ENCODE measurements at regions not wholly inside any gene's neighbourhood (a gene's known extent, or its start where the extent isn't known, plus 50 kb on each side); places are given as distances from the start of the nearest gene placed in this dataset.

DNA sequence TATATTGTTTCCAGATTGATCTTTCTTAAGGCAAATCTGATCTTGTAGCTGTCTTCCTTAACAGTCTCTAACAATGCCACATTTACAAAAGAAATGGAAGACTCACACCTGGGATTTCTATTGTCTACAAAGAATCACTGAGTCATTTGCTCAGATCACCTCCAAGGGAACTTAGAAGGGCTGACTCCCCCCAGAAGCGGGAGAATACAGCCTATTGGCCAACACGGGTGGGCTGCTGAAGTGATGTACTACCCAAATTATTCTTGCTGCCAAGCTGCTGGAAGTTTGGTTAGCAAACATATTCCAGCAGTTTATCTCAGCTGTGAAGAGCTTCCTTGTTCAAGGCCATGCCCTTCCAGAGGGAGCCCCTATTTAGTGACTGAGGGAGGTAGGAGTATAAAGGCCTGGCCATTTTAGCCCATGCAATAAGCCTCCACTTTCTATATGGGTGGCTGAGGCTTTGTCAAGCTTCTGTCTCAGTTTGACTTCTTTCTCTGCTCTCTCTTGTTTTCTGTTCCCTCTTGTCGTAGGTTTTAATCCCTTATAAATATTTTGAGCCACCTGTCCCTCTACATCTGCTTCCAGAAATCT is 379.4 kb downstream of the PRR16 start:
- ChIA-PET CTCF (no interaction called here), POLR2A (no interaction called here)
- no peak overlapping the region for H3K4me3 Mint-ChIP-seq
- no peaks in the 10 kb centered on the region for H3K9me3 Mint-ChIP-seq
- no peak for DNase-seq
- no peaks in the 10 kb centered on the region for H3K27me3 Mint-ChIP-seq
- H3K36me3 Mint-ChIP-seq (ENCODE audit: low read depth), result no peaks in the 10 kb centered on the region
- no peaks in the 10 kb centered on the region for H3K4me1 Mint-ChIP-seq
- H3K27ac Mint-ChIP-seq, result no peak overlapping the region

DNA sequence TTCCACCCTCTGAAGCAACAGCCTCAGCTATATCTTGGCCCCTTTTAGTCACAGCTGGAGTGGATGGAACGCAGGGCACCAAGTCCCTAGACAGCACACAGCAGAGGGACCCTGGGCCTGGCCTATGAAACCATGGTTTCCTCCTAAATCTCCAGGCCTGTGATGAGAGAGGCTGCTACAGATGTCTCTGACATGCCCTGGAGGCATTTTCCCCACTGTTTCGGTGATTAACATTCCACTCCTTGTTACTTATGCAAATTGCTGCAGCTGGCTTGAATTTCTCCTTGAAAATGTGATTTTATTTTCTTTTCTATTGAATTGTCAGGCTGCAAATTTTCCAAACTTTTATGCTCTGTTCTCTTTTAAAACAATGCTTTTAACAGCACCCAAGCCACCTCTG is 384.8 kb downstream of the PRR16 start:
- ChIA-PET POLR2A (no interaction called here), CTCF (no interaction called here)
- no peak overlapping the region for H3K4me3 Mint-ChIP-seq
- H3K9me3 Mint-ChIP-seq, result peaks cover 2% of the 10 kb centered on the region
- H3K27me3 Mint-ChIP-seq, result no peaks in the 10 kb centered on the region
- DNase-seq, result no peak
- H3K36me3 Mint-ChIP-seq (ENCODE audit: low read depth), result no peaks in the 10 kb centered on the region
- no peak overlapping the region for H3K27ac Mint-ChIP-seq
- H3K4me1 Mint-ChIP-seq, result no peaks in the 10 kb centered on the region

DNA sequence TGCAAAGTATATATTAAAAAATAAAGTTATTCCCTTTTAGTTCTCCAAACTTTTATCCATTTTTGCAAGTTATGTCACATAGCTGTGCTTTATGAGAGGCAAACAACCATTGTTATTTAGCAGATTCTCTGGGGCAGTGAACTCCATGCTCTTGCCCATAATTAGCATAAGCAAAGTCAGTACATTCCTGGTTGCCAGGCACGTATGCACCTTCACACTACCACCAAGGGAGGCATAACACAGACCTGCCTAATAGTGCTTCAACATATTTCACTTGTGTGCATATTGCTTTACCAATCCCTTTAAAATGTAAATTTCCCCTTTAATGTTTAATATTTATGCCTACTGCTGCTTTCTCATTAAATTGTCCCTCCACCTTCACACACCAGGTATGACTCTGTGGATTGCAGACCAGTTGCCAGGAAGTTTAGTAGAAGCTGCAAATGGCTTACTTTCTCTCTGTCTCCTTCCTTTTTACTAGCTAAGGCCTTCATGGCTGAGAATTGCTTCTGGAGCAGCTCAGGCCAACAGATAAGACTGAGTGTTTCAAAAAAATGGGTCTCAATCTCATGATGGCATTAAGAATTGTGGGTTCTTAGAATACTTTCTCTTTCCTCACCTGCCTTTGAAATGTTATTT is 388.2 kb downstream of the PRR16 start:
- H3K27ac Mint-ChIP-seq, result no peak overlapping the region
- CTCF ChIA-PET, result no interaction called here

DNA sequence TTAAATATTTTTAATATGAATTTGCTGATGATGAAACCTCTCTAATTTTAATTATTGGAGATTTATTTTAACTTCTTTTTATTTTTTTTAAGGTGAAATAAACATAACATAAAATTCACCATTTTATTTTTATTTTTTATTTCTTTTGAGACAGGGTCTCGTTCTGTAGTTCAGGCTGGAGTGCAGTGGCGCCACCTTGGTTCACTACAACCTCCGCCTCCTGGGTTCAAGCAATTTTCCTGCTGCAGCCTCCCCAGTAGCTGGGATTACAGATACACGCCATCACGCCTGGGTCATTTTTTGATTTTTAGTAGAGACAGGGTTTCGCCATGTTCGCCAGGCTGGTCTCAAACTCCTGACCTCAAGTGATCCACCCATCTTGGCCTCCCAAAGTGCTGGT is 402.9 kb downstream of the PRR16 start:
- no peak overlapping the region for H3K4me3 Mint-ChIP-seq
- H3K27ac Mint-ChIP-seq, result no peak overlapping the region
- ChIA-PET CTCF (no interaction called here), POLR2A (no interaction called here)
- no peaks in the 10 kb centered on the region for H3K36me3 Mint-ChIP-seq (ENCODE audit: low read depth)
- H3K4me1 Mint-ChIP-seq, result no peaks in the 10 kb centered on the region
- no peak for DNase-seq
- H3K9me3 Mint-ChIP-seq, result no peaks in the 10 kb centered on the region
- H3K27me3 Mint-ChIP-seq, result no peaks in the 10 kb centered on the region

More for the DNA sequence above, 388.2 kb downstream of the PRR16 start:
- no peak overlapping the region for H3K4me3 Mint-ChIP-seq
- H3K36me3 Mint-ChIP-seq (ENCODE audit: low read depth), result no peaks in the 10 kb centered on the region
- peaks cover 4% of the 10 kb centered on the region for H3K9me3 Mint-ChIP-seq
- H3K27me3 Mint-ChIP-seq, result no peaks in the 10 kb centered on the region
- no peaks in the 10 kb centered on the region for H3K4me1 Mint-ChIP-seq
- no peak for DNase-seq
- POLR2A ChIA-PET, result no interaction called here

DNA sequence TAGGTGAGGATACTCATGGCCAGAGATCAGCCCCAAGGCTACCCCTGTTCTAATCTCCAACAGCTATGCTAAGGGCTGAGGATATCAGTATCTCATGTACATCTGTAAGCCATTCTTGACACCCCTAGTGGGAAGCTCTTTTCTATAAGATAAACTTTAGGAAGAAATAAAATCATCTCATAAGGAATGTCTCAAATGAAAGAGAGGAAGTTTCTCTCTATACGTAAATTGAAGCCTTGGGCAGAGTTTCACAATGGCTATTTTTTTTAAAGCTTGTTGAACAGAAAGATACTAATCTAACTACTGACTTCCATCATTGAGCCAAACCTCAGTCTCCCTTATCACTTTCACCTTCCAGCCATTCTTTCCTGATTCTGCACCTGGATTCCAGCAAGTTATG is 405.7 kb downstream of the PRR16 start:
- Mint-ChIP-seq H3K36me3 (ENCODE audit: low read depth) (no peaks in the 10 kb centered on the region), H3K27ac (no peak overlapping the region), H3K4me3 (no peak overlapping the region), H3K9me3 (no peaks in the 10 kb centered on the region), H3K4me1 (no peaks in the 10 kb centered on the region), H3K27me3 (no peaks in the 10 kb centered on the region)
- ChIA-PET CTCF (no interaction called here), POLR2A (no interaction called here)
- DNase-seq, result no peak

DNA sequence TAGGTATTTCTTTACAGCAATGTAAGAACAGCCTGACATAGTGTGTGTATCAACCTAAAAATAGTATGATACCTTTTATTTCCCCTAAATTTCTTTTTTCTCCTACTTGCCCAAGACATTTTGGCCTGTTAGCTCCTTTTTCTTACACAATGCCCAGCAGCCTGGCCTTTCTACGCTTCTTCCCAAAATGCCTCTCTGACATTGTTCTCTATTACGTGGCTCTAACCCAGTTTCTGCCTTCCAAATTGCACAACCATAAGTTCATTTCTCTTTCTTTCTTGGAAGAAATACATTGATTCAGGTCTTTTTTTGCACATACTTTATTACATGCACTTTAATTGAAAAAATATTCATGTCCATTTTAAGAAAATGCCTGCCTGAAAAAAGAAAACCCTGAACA is 408.2 kb downstream of the PRR16 start:
- H3K9me3 Mint-ChIP-seq, result no peaks in the 10 kb centered on the region
- H3K4me1 Mint-ChIP-seq, result no peaks in the 10 kb centered on the region
- CTCF ChIA-PET, result no interaction called here
- no peaks in the 10 kb centered on the region for H3K27me3 Mint-ChIP-seq
- H3K36me3 Mint-ChIP-seq (ENCODE audit: low read depth), result no peaks in the 10 kb centered on the region
- no peak for DNase-seq
- H3K4me3 Mint-ChIP-seq, result no peak overlapping the region
- no peak overlapping the region for H3K27ac Mint-ChIP-seq
- POLR2A ChIA-PET, result no interaction called here

DNA sequence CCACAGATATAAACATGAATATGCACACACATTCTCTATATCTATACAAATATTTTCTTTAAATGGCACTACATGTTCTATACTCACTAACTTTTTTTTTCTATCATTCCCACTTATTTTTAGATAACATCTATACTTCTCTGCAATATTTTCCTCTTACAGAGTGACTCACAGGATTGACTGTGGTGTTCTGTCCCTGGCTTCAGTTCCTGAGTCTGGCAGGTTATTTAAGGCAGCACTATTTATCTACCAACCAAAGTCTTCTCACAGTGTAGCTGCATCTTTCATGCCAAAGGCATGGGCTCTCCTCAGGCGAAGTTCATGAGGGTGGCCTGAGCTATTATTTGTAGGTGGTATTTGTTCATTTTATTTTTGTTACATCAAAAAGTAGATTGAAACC is 409.0 kb downstream of the PRR16 start:
- DNase-seq, result no peak
- Mint-ChIP-seq H3K9me3 (no peaks in the 10 kb centered on the region), H3K4me1 (no peaks in the 10 kb centered on the region), H3K27ac (no peak overlapping the region), H3K4me3 (no peak overlapping the region), H3K36me3 (ENCODE audit: low read depth) (no peaks in the 10 kb centered on the region), H3K27me3 (no peaks in the 10 kb centered on the region)
- ChIA-PET POLR2A (no interaction called here), CTCF (no interaction called here)

DNA sequence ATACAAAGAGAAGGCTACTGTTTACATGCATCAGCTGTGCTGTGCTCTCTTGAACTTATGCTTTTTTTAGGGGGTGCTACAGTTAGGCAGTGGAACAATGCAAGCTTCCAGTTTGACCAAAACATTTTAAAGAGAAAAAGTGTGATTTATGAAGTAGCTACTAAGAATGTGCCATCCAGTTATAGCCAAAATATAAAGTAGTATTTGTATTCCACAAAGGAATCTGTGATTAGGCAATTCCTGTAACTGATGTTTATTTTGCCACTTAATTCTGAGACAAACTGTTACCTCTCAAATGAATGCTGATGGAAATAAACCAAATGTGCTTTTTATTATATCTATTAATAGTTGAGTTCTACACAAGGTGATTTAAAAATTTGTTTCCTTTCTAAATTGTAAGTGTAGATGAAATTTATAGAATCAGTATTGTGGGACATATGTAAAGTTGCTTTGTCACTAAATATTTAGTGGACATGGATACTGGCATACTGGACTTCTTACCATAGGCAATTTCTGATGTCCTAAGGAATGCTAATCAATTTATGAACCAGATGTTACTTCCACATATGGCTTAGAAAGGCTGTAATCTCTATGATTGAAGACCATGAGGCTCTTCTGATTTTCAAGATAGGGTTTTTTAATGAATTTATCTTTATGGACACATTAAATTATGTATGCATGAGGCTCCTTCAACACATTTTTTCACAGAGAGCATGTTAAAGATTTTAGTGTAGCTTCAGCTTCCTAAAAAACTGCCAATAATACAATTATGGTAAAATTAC is 410.2 kb downstream of the PRR16 start:
- Mint-ChIP-seq H3K36me3 (ENCODE audit: low read depth) (no peaks in the 10 kb centered on the region), H3K4me1 (no peaks in the 10 kb centered on the region), H3K9me3 (no peaks in the 10 kb centered on the region), H3K27me3 (no peaks in the 10 kb centered on the region), H3K27ac (no peak overlapping the region), H3K4me3 (no peak overlapping the region)
- DNase-seq, result no peak
- CTCF ChIA-PET, result no interaction called here
- POLR2A ChIA-PET, result no interaction called here

DNA sequence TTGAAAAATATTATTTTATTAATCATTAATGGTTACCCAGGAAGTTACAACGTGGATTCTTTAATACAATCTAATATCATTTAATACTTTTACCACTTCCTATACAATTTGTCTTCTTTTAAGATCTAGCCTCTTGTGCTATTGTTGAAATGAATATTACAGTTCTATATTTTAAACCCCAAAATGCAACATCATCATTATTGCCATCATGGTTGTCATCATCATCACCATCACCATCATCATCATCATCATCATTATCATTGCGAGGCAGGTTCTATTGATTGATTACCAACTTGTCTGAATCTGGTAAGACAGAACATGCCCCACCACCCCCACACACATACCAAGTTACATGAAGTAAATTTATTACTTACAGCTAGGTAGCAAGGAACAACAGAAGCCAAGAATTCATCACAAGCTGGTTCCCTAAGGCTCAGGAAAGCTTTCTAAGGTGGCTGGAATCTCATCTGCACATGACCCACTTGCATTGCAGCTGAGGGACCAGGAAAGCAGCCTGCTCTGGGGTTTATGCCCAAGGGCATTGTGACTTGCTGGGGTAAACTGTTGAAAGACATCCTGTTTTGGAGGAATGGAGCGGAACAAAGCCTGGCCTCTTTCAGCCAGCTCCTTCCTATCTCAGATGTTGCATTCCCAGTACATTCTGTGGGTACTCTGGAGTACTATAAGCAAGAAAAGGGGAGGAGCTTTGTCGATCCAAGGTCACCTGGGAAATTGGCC is 418.1 kb downstream of the PRR16 start:
- Mint-ChIP-seq H3K4me3 (no peak overlapping the region), H3K27ac (no peak overlapping the region), H3K9me3 (no peaks in the 10 kb centered on the region), H3K27me3 (no peaks in the 10 kb centered on the region), H3K4me1 (no peaks in the 10 kb centered on the region), H3K36me3 (ENCODE audit: low read depth) (no peaks in the 10 kb centered on the region)
- CTCF ChIA-PET, result no interaction called here
- no peak for DNase-seq
- POLR2A ChIA-PET, result no interaction called here

DNA sequence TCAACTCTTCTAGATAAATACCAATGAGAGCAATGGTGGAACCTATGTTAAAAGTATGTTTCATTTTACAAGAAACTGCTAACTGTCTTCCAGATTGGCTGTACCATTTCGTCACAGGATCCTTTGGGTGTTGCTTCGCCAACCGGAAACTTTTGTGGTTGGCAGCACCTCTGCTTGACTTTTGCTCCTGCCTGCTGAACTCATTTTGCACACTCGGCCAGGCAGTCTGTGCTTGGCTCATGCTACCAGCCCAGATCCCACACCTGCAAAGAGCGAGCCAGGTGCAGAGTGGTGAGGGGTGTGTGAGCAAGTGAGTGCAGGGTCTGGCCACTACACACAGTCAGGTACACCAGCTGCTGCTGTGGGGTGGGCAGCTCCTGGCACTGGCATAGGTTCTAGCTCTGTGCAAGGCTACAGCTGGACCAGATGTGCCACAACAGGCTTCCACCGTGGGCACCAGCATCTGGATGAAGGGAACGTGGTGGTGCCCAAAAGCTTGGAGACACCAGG is 422.3 kb downstream of the PRR16 start:
- H3K9me3 Mint-ChIP-seq, result peaks cover 3% of the 10 kb centered on the region
- no peak for DNase-seq
- no peak overlapping the region for H3K27ac Mint-ChIP-seq
- H3K4me1 Mint-ChIP-seq, result no peaks in the 10 kb centered on the region
- no peak overlapping the region for H3K4me3 Mint-ChIP-seq
- no peaks in the 10 kb centered on the region for H3K27me3 Mint-ChIP-seq
- CTCF ChIA-PET, result no interaction called here
- POLR2A ChIA-PET, result no interaction called here
- no peaks in the 10 kb centered on the region for H3K36me3 Mint-ChIP-seq (ENCODE audit: low read depth)

DNA sequence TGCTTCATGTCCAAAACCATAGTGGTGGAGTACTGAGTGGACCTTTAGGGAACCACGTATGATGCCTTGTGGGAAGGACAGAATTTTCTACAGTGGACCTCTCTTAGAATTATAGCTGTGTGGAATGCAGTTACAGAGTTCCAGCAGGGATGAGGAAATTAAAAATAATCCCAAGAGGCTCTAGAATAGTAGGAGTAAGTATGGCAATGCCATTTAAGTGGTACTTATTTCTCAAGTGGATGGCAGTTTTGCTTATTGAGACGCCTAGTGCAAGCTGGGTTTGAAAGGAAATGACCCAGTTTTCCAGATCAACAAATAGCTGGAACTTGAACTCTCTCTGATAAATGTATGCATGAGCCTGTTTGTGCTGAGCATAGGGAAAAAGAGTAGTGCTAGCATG is 431.6 kb downstream of the PRR16 start:
- ChIA-PET CTCF (no interaction called here), POLR2A (no interaction called here)
- DNase-seq, result no peak
- no peaks in the 10 kb centered on the region for H3K27me3 Mint-ChIP-seq
- no peak overlapping the region for H3K27ac Mint-ChIP-seq
- peaks cover 2% of the 10 kb centered on the region for H3K9me3 Mint-ChIP-seq
- no peak overlapping the region for H3K4me3 Mint-ChIP-seq
- H3K4me1 Mint-ChIP-seq, result no peaks in the 10 kb centered on the region
- no peaks in the 10 kb centered on the region for H3K36me3 Mint-ChIP-seq (ENCODE audit: low read depth)

DNA sequence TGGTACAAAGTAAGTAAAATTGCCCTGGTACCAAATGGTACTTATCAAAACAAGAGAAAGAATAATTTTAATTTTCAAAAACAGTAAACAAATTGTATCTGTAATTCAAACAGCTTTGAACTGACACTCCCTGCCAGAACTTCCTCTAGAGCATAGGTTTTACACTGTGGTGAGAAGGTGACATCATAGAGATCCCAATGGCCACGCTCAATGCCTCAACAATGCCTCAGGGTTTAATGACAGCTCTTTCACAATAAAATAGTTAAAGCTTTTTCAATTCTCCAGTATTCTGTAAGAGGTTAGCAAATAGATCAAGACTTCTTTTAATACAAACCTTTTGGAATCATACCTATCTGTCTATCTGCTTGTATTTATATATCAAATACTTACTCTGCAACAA is 437.1 kb downstream of the PRR16 start:
- no peak overlapping the region for H3K4me3 Mint-ChIP-seq
- POLR2A ChIA-PET, result no interaction called here
- H3K9me3 Mint-ChIP-seq, result no peaks in the 10 kb centered on the region
- H3K27ac Mint-ChIP-seq, result no peak overlapping the region
- H3K4me1 Mint-ChIP-seq, result no peaks in the 10 kb centered on the region
- CTCF ChIA-PET, result no interaction called here
- no peaks in the 10 kb centered on the region for H3K36me3 Mint-ChIP-seq (ENCODE audit: low read depth)
- H3K27me3 Mint-ChIP-seq, result no peaks in the 10 kb centered on the region
- DNase-seq, result no peak

DNA sequence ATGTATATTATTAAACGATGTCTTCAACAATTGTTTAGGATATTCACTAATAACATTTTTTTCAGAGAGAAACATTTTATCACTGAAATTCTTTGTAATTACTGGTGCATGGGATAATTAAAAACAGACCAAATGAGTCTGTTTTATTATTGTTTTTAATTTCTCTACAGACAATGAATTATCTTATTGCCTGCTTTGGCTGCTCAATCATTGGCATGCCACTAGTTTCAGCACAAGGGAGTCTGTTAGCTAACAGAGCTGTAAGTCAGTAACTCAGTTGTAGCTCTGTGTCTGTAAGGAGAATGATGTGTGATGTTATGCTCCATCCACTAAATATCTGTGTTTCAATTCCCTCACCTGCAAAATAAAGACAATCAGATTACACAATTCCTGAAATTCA is 443.9 kb downstream of the PRR16 start:
- peaks cover 3% of the 10 kb centered on the region for H3K9me3 Mint-ChIP-seq
- CTCF ChIA-PET, result no interaction called here
- no peaks in the 10 kb centered on the region for H3K27me3 Mint-ChIP-seq

More for the DNA sequence above, 443.9 kb downstream of the PRR16 start:
- no peak overlapping the region for H3K27ac Mint-ChIP-seq
- H3K4me3 Mint-ChIP-seq, result no peak overlapping the region
- POLR2A ChIA-PET, result no interaction called here
- no peaks in the 10 kb centered on the region for H3K36me3 Mint-ChIP-seq (ENCODE audit: low read depth)
- H3K4me1 Mint-ChIP-seq, result no peaks in the 10 kb centered on the region
- no peak for DNase-seq

All from activated CD4-positive, alpha-beta memory T cell treated with anti-CD3 and anti-CD28 coated beads, Interleukin-2, amount 10 ng/mL, durations not matched to agents 7 days and 5 days (primary cell).